GM19468 (cell line): ENCODE measurements at regions not wholly inside any gene's neighbourhood (a gene's known extent, or its start where the extent isn't known, plus 50 kb on each side); places are given as distances from the start of the nearest gene placed in this dataset.
"Not testable (repeated sequence)": the region's sequence is repeated elsewhere in the genome, so short reads cannot be mapped to it uniquely, and the experiment has no call there.

Experiments used
- ATAC-seq: cut with Tn5 transposase; IDR thresholded peaks from one replicate; pipeline ENCODE4 v1.9.1; 2021; ENCODE audit warnings: mild to moderate bottlenecking, moderate library complexity, moderate number of reproducible peaks; ENCODE audit not compliant: unreplicated experiment; ENCODE audit errors: extremely low read depth

DNA sequence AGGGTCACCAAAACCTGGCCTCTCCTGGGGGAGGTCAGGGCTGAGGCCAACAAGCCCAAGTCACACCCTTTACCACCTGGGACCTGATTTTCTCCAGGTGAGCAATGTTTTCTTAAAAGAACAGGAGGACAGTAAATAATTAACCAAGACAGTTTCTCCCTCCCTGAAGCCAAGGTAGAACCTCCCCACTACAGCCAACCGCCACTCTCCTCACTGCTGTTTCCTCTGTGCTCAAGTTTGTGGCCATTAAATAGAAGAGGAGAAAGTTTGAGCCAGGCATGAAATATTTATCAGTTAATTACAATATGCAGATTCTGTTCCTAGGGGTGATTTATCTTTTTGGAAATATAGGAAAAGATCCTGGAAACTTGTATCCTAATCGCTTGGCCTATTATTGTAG is 150.6 kb upstream of the ANKRD20A1 start:
- not testable (repeated sequence) for ATAC-seq

DNA sequence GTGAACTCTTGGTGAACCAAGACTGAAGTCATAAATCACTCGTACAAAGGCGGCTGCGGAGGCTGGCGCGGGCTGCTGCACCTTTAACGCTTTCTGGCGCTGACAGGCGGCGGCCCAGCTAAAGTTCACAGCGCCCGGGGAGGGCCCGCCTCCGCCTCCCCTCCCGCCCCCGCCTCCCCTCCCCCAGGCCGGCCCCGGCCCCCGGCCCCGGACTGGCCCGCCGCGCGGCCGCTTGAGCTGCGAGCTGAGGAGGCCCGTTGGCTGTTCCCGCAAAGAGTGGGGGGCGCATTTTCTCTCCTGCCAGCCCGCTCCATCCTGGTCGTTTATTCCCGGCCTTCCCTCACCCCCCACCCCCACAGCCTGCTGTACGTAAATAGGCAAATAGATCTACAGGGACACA is 147.3 kb upstream of the ANKRD20A1 start:
- ATAC-seq = not testable (repeated sequence)

DNA sequence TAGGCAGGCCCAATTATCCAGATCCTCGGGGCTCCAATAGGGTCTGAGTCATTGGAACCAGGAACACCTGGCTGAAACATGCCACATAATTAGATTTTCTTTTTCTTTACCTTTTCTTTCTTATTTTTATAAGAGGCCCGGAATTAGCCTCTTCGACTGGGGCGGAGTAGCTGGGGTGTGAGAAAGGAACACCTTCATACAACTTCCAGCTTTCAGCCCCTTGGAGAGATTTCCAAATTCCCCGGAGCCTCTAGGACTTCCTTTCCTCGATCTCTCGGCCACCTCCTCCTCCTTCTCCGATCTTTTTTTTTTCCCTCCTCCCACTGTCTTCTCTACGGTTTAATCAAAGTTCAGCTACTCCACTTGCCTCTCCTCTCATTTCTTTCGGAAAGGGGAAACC is 146.8 kb upstream of the ANKRD20A1 start:
- not testable (repeated sequence) for ATAC-seq

DNA sequence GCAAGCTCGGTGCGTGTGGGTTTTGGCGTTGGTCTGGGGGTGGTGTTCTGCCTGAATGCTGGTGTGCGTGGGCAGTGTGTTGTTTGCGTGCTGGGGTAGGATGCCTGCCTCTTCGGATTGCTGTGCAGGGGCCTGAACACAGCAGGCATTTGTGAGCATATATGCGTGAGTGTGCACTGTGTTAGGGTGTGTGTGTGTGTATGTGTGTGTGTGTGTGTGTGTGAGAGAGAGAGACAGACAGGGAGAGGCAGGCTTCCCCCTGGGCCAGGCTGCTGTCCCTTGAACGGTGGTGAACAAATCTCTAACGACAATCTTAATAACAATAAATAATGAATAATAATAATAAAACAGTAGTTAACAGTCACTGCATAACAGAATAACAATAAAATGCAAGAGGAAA is 145.8 kb upstream of the ANKRD20A1 start:
- not testable (repeated sequence) for ATAC-seq

DNA sequence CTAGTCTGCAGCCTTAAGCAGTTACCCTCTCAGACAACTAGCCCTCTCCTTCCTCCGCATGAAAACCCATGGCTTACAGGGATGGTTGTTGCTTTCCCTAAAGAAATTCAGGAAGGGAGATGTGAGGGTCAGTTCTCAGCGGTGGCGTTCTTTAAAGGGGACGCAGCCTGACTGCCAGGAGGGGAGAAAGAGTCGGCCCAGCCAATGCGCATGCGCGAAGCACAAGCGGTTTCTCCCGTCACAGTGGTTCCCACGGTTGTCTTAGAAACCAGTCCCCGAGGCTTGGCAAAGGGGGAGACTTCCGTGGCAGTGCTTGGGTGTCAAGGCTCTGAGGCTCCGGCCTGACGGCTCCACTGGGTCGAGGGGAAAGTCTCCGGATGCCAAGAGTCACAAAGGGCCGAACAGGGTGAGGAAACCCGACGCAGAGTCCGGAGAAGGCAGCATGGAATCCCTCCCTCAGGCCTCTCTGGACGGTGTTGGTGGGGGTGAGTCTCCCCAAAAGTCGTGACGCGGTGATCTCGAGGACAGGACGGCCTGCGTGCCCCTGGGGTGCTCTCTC is 140.8 kb upstream of the ANKRD20A1 start:
- ATAC-seq = not testable (repeated sequence)

DNA sequence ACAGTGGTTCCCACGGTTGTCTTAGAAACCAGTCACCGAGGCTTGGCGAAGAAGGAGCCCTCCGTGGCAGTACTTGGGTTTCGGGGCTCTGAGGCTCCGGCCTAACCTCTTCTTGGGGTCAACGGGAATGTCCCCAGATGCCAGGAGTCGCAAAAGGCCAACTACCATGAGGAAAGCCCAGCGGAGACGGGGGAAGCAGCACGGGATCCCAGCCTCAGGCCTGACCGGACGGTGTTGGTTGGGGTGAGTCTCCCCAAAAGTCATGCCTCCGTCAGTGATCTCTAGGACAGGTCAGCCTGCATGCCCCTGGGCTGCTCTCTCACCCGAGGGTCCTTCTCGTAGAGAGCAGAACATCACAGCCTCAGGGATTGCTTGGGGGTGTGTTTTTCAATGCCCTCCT is 138.2 kb upstream of the ANKRD20A1 start:
- not testable (repeated sequence) for ATAC-seq

DNA sequence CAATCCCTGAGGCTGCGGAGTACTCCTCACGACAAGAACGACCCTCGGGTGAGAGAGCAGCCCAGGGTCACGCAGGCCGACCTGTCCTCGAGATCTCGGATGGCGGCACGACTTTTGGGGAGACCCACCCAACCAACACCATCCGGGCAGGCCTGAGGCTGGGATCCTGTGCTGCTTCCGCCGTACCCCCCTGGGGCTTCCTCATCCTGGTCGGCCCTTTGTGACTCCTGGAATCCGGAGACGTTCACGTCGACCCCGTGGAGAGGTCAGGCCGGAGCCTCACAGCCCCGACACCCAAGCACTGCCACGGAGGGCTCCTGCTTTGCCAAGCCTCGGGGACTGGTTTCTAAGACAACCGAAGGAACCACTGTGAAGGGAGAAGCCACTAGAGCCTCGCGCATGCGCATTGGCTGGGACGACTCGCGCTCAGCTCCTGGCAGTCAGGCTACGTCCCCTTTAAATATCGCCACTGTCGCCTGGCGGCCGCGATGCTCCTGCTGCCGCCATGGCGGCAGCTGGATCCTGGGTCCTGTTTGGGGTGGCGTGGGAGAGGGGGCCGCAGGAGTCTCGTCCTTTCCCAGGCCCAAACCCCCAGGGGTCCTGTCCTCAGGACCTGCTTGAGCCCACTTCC is 136.2 kb upstream of the ANKRD20A1 start:
- peak; percentile 89 for ATAC-seq

DNA sequence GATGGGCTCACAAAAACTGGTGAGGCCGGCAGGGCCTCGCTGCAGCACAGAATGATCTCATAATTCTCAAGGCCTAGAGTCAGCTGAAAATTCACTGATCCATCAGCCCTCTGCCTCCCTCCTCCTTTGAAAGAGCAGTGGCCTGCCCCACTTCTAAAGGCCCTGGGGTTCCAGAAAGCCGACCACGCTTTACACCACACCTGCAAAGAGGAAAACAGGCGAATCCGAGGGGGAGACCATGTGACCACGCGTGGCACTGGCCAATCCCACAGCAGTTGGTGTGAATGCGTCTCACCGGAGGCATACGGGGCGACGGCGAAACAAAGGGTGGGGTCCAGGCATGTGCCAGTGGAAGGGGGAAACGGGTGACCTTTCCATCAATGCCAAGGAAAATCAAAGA is 135.5 kb upstream of the ANKRD20A1 start:
- not testable (repeated sequence) for ATAC-seq

DNA sequence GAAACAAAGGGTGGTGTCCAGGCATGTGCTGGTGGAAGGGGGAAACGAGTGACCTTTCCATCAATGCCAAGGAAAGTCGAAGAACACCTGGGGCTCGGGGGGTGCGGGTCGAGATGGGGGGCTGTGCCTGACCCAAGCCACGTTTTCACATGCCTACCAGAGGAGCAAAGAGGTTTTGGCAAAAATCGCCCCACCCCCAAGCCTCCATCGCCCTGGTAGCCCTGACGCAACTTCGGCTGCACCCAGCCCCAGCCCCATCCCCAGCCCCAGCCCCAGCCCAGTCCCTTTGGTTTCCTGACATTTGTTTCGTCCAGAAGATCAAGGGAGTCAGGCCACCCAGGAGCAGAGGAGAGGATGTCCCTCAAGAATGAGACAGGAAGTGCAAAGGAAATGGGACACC is 133.8 kb upstream of the ANKRD20A1 start:
- not testable (repeated sequence) for ATAC-seq

DNA sequence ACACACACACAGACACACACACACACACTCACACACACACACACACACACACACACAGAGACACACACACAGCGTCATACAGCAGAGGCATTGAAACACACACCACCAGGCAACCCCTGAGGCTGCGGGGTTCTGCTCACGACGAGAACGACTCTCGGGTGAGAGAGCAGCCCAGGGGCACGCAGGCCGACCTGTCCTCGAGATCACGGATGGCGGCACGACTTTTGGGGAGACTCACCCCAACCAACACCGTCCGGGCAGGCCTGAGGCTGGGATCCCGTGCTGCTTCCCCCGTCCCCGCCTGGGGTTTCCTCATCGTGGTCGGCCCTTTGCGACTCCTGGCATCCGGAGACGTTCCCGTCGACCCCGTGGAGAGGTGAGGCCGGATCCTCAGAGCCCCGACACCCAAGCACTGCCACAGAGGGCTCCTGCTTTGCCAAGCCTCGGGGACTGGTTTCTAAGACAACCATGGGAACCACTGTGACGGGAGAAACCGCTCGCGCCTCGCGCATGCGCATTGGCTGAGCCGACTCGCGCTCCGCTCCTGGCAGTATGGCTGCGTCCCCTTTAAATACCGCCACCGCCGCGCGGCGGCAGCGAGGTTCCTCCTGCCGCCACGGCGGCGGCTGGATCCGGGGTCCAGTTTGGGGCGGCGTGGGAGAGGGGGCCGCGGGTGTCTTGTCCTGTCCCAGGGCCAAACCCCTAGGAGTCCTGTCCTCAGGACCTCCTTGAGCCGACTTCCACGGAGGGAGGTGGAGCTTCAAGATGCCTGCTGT is 132.3 kb upstream of the ANKRD20A1 start:
- not testable (repeated sequence) for ATAC-seq

DNA sequence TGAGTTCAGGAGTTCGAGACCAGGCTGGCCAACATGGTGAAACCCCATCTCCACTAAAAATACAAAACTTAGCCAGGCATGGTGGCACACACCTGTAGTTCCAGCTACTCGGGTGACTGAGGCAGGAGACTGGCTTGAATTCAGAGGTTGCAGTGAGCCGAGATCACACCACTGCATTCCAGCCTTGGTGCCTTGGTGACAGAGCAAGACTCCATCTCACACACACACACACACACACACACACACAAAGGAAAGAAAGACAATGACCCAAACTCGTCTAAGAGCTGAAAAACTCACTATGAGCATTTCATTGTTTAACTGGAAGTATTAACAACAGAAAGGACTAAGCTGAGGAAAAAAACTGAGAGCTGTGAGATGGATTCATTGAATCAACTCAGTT is 95.6 kb upstream of the ANKRD20A1 start:
- not testable (repeated sequence) for ATAC-seq

DNA sequence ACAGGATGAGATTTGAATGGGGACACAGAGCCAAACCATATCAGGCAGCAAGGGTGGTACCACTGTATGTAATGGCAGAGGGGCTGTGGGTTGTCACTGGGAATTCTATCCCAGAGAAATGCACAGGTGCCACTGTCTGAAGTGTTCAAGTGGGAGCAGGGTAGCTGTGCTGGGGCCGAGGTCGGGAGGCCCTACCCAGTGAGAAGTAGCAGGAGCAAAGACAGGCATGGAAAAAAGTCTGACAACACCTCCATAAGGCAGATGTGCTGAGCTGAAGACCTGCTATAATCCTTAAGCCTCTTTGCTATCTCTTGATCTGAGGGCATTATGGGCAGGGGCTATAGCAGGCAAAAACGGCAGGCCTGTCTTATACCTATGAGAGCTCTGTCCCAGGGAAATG is 86.9 kb upstream of the ANKRD20A1 start:
- not testable (repeated sequence) for ATAC-seq

DNA sequence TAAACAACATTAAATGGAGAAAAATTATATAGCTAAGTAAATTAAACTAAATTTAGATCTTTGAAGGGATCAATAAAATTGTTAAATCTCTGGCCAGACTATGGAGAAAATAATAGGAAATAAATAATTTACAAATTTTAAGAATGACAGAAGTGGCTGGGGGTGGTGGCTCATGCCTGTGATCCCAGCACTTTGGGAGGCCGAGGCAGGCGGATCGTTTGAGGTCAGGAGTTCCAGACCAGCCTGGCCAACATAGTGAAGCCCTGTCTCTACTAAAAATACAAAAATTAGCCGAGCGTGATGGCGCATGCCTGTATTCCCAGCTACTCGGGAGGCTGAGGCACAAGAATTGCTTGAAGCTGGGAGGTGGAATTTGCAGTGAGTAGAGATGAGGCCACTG is 58.6 kb upstream of the ANKRD20A1 start:
- ATAC-seq = not testable (repeated sequence)
